ENCODE measurements at regions not wholly inside any gene's neighbourhood (a gene's known extent, or its start where the extent isn't known, plus 50 kb on each side); places are given as distances from the start of the nearest gene placed in this dataset.

DNA sequence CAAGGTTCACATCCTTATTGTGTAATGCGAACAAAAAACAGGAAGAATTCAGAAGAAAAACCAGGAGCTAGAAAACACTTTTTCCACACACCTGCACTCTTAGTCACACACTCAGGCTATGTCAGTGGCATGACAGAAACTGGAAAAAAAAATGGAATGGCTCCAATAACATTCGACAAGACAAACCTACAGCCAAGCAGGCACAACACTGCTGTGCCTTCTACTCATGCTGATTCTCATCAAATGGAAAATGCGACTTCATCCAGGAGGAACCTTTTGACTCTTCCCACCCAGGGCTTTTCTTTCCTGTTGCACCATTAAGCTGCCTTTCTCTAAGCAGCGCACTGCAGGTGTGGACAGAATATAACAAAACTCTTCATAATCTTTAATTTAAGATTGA is 163.2 kb upstream of the BTBD3 start:
- TF ChIP-seq, protein P1, sequence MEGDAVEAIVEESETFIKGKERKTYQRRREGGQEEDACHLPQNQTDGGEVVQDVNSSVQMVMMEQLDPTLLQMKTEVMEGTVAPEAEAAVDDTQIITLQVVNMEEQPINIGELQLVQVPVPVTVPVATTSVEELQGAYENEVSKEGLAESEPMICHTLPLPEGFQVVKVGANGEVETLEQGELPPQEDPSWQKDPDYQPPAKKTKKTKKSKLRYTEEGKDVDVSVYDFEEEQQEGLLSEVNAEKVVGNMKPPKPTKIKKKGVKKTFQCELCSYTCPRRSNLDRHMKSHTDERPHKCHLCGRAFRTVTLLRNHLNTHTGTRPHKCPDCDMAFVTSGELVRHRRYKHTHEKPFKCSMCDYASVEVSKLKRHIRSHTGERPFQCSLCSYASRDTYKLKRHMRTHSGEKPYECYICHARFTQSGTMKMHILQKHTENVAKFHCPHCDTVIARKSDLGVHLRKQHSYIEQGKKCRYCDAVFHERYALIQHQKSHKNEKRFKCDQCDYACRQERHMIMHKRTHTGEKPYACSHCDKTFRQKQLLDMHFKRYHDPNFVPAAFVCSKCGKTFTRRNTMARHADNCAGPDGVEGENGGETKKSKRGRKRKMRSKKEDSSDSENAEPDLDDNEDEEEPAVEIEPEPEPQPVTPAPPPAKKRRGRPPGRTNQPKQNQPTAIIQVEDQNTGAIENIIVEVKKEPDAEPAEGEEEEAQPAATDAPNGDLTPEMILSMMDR (IDR thresholded peaks at IDR 0.05; ENCODE audit: insufficient read depth, low read depth, low read length) = no peak
- TF ChIP-seq EZH2 (IDR thresholded peaks at IDR 0.05; ENCODE audit: insufficient read depth, low read length) = no peak
